HEK293 (cell line): ENCODE measurements at regions not wholly inside any gene's neighbourhood (a gene's known extent, or its start where the extent isn't known, plus 50 kb on each side); places are given as distances from the start of the nearest gene placed in this dataset.

Experiments
- CTCF ChIA-PET: fragments of 350-600 bp; formaldehyde crosslinking; extraction: SDS; loops from one replicate; lab custom pipeline; 2021; ENCODE audit warnings: antibody characterized with exemption; lab: Yijun Ruan, JAX
- POLR2A ChIA-PET: fragments of 300-600 bp; formaldehyde crosslinking; extraction: SDS; loops from one replicate; lab custom pipeline; 2020; ENCODE audit warnings: antibody characterized with exemption, inconsistent platforms; lab: Yijun Ruan, JAX
- H3K27ac ChIP-seq: fragments of 200-500 bp; sonication (Bioruptor generic); 2 replicates; pipeline ENCODE4 v1.5.1; 2014; ENCODE audit warnings: low read depth, low read length, control low read depth, inconsistent platforms; ENCODE audit errors: extremely low read depth
- H3K36me3 ChIP-seq, 2 experiments: fragments of 200-500 bp in 1 of 2; sonication (Bioruptor generic) in 1 of 2; 1 replicate in 1 of 2; 2 replicates in 1 of 2; pipeline ENCODE4 v1.5.1; 2014 to 2017; ENCODE audit warnings: inconsistent platforms in 2 of 2, low read length in 2 of 2; ENCODE audit not compliant: control insufficient read depth in 2 of 2, insufficient read depth in 1 of 2
- H3K4me1 ChIP-seq: fragments of 200-500 bp; sonication (Bioruptor generic); 2 replicates; pipeline ENCODE4 v1.5.1; 2014; ENCODE audit warnings: mild to moderate bottlenecking, low read length, inconsistent platforms; ENCODE audit not compliant: control insufficient read depth, insufficient read depth
- H3K4me3 ChIP-seq: 2 replicates; pipeline ENCODE4 v1.5.1; 2011; ENCODE audit warnings: low read depth, mild to moderate bottlenecking, control low read depth, low read length, moderate library complexity
- H3K9me3 ChIP-seq: fragments of 200-500 bp; sonication (Bioruptor generic); 2 replicates; pipeline ENCODE4 v1.5.1; 2014; ENCODE audit warnings: low read depth, low read length, inconsistent platforms; ENCODE audit not compliant: control insufficient read depth, insufficient read depth
- BCL11A ChIP-seq: fragments of 450-650 bp; formaldehyde crosslinking; IDR thresholded peaks from 2 replicates; pipeline ENCODE4 v1.5.1; 2016; ENCODE audit warnings: low read depth, missing biosample characterization, missing genetic modification characterization
- BCL11B ChIP-seq: fragments of 450-650 bp; formaldehyde crosslinking; IDR thresholded peaks from 2 replicates; pipeline ENCODE4 v1.5.1; 2016; ENCODE audit warnings: low read depth, missing biosample characterization, missing genetic modification characterization
- GLI4 ChIP-seq: fragments of 450-650 bp; formaldehyde crosslinking; IDR thresholded peaks from 2 replicates; pipeline ENCODE4 v1.5.1; 2016; ENCODE audit warnings: missing biosample characterization, missing genetic modification characterization
- GLIS2 ChIP-seq: fragments of 450-650 bp; formaldehyde crosslinking; IDR thresholded peaks from 2 replicates; pipeline ENCODE4 v1.5.1; 2016; ENCODE audit warnings: missing biosample characterization, missing genetic modification characterization
- OSR2 ChIP-seq: fragments of 450-650 bp; formaldehyde crosslinking; IDR thresholded peaks from 2 replicates; pipeline ENCODE4 v1.5.1; 2016; ENCODE audit warnings: missing biosample characterization, missing genetic modification characterization
- REPIN1 ChIP-seq: fragments of 450-650 bp; formaldehyde crosslinking; IDR thresholded peaks from 2 replicates; pipeline ENCODE4 v1.5.1; 2017; ENCODE audit warnings: missing biosample characterization, missing genetic modification characterization, low read depth
- ZBTB11 ChIP-seq: fragments of 450-650 bp; formaldehyde crosslinking; conservative IDR thresholded peaks from 2 replicates; pipeline ENCODE4 v1.5.1; 2016; ENCODE audit warnings: low read depth, missing biosample characterization, missing genetic modification characterization
- ZBTB49 ChIP-seq: fragments of 450-650 bp; formaldehyde crosslinking; IDR thresholded peaks from 2 replicates; pipeline ENCODE4 v1.5.1; 2016; ENCODE audit warnings: missing biosample characterization, missing genetic modification characterization, low read depth
- ZBTB7A ChIP-seq: fragments of 450-650 bp; formaldehyde crosslinking; IDR thresholded peaks from 2 replicates; pipeline ENCODE4 v1.5.1; 2016; ENCODE audit warnings: low read depth, missing biosample characterization, missing genetic modification characterization
- ZNF10 ChIP-seq: fragments of 450-650 bp; formaldehyde crosslinking; IDR thresholded peaks from 2 replicates; pipeline ENCODE4 v1.5.1; 2017; ENCODE audit warnings: missing biosample characterization, missing genetic modification characterization
- ZNF112 ChIP-seq: fragments of 450-650 bp; formaldehyde crosslinking; IDR thresholded peaks from 2 replicates; pipeline ENCODE4 v1.5.0; 2017; ENCODE audit warnings: missing biosample characterization, missing genetic modification characterization
- ZNF140 ChIP-seq: fragments of 450-650 bp; formaldehyde crosslinking; IDR thresholded peaks from 2 replicates; pipeline ENCODE4 v1.5.1; 2016; ENCODE audit warnings: missing biosample characterization, missing genetic modification characterization
- ZNF23 ChIP-seq: fragments of 450-650 bp; formaldehyde crosslinking; IDR thresholded peaks from 2 replicates; pipeline ENCODE4 v1.5.1; 2016; ENCODE audit warnings: missing biosample characterization, missing genetic modification characterization, borderline replicate concordance
- ZNF280C ChIP-seq: fragments of 450-650 bp; formaldehyde crosslinking; IDR thresholded peaks from 2 replicates; pipeline ENCODE4 v1.5.1; 2016; ENCODE audit warnings: missing biosample characterization, missing genetic modification characterization
- ZNF292 ChIP-seq: fragments of 450-650 bp; formaldehyde crosslinking; IDR thresholded peaks from 2 replicates; pipeline ENCODE4 v1.5.1; 2016; ENCODE audit warnings: low read depth, missing biosample characterization, missing genetic modification characterization, borderline replicate concordance
- ZNF311 ChIP-seq: fragments of 450-650 bp; formaldehyde crosslinking; IDR thresholded peaks from 2 replicates; pipeline ENCODE4 v1.5.1; 2017; ENCODE audit warnings: missing biosample characterization, missing genetic modification characterization, borderline replicate concordance
- ZNF530 ChIP-seq: fragments of 450-650 bp; formaldehyde crosslinking; IDR thresholded peaks from 2 replicates; pipeline ENCODE4 v1.5.1; 2016; ENCODE audit warnings: low read depth, missing biosample characterization, missing genetic modification characterization
- ZNF544 ChIP-seq: fragments of 450-650 bp; formaldehyde crosslinking; IDR thresholded peaks from 2 replicates; pipeline ENCODE4 v1.5.0; 2017; ENCODE audit warnings: missing biosample characterization, missing genetic modification characterization
- ZNF548 ChIP-seq: fragments of 450-650 bp; formaldehyde crosslinking; IDR thresholded peaks from 2 replicates; pipeline ENCODE4 v1.5.1; 2016; ENCODE audit warnings: missing biosample characterization, missing genetic modification characterization
- ZNF555 ChIP-seq: fragments of 450-650 bp; formaldehyde crosslinking; conservative IDR thresholded peaks from 2 replicates; pipeline ENCODE4 v1.5.1; 2017; ENCODE audit warnings: missing biosample characterization, mild to moderate bottlenecking, missing genetic modification characterization, inconsistent platforms
- ZNF560 ChIP-seq: fragments of 450-650 bp; formaldehyde crosslinking; IDR thresholded peaks from 2 replicates; pipeline ENCODE4 v1.5.1; 2017; ENCODE audit warnings: missing biosample characterization, missing genetic modification characterization, borderline replicate concordance
- ZNF664 ChIP-seq: fragments of 450-650 bp; formaldehyde crosslinking; IDR thresholded peaks from 2 replicates; pipeline ENCODE4 v1.5.1; 2016; ENCODE audit warnings: missing biosample characterization, missing genetic modification characterization
- ZNF76 ChIP-seq: fragments of 450-650 bp; formaldehyde crosslinking; IDR thresholded peaks from 2 replicates; pipeline ENCODE4; 2016; ENCODE audit warnings: low read depth, missing biosample characterization, missing genetic modification characterization, borderline replicate concordance
- ZNF830 ChIP-seq: fragments of 450-650 bp; IDR thresholded peaks from 2 replicates; pipeline ENCODE4 v1.5.0; 2018; ENCODE audit warnings: missing biosample characterization, missing genetic modification characterization, low read depth, mild to moderate bottlenecking, moderate library complexity
- ZSCAN4 ChIP-seq: fragments of 450-650 bp; formaldehyde crosslinking; IDR thresholded peaks from 2 replicates; pipeline ENCODE4 v1.5.1; 2017; ENCODE audit warnings: missing biosample characterization, missing genetic modification characterization

GRCh38 chr3:40689837-40690236 is 165.1 kb downstream of the ZNF621 start (continued):
- no peak for TF ChIP-seq ZNF280C (tag by site-specific recombination)

DNA sequence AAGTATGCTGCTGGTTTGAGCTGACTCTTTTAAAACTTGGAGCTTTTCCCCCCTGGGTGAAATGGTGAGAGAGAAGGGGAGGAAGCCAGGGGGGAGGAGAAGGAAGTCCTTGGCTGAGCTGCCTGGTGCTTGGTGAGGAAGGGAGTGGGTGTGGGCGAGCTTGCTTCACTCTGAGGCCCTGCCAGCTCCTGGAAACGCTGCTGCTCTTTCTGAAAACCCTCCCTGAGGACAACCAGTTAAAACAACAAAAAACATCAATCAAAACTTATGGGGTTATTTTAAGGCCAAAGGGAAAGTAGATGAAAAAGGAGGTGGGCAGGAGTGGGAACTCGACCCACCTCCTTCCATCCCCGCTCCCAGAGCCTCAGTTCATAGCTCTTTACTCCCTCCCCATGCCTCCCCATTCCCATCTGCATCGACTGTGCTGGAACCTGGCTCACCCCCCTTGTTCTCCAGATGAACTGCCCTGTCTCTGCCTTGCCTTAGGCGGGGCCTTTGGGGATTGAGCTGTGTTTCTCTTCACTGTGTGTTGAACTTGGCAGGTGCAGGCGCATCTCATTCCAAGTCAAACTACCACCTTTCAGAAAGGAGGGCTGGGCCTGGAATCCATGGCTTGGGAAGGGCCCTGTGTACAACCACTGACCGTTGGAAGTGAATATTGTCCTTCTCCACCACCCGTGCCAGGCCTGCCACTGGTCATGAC is 166.1 kb downstream of the ZNF621 start:
- no peaks in the 10 kb centered on the region for H3K4me1 ChIP-seq
- H3K27ac ChIP-seq: no peak overlapping the region
- no peaks in the 10 kb centered on the region for H3K36me3 ChIP-seq
- H3K4me3 ChIP-seq: no peak overlapping the region
- ChIA-PET POLR2A (no interaction called here), CTCF (no interaction called here)
- TF ChIP-seq ZNF140 (tag by site-specific recombination): no peak
- TF ChIP-seq ZNF23 (tag by site-specific recombination): no peak
- no peak for TF ChIP-seq ZNF664 (tag by site-specific recombination)
- TF ChIP-seq BCL11B (tag by site-specific recombination): no peak
- no peak for TF ChIP-seq ZNF555
- TF ChIP-seq BCL11A: no peak
- no peak for TF ChIP-seq OSR2 (tag by site-specific recombination)
- TF ChIP-seq GLI4: no peak
- TF ChIP-seq ZNF560 (tag by site-specific recombination): no peak
- no peak for TF ChIP-seq ZNF544
- TF ChIP-seq ZBTB49: no peak
- TF ChIP-seq ZNF548 (tag by site-specific recombination): no peak
- no peaks in the 10 kb centered on the region for H3K9me3 ChIP-seq

DNA sequence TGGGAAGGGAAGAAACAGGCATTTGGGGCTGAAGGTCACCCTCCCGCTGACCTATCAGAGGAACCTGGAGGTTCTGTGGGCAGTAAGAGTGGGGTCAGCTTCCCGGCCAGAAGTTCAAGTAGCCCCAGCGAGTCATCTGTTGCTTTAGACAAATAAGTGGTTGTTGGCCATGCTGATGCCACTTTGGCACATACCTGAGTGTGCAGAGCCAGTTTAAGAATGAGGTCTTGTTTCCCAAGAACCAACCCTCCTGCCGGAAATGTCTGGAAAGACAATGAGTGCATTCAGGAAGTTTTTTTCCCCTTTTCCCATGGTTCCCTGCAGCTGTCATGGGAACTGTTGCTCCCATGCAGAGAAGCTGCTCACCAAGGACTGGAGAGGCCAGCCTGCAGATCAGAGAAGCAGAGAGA is 166.7 kb downstream of the ZNF621 start:
- CTCF ChIA-PET: no interaction called here
- POLR2A ChIA-PET: no interaction called here
- Histone ChIP-seq H3K27ac (no peak overlapping the region), H3K4me1 (no peaks in the 10 kb centered on the region), H3K9me3 (no peaks in the 10 kb centered on the region), H3K36me3 (no peaks in the 10 kb centered on the region), H3K4me3 (no peak overlapping the region)
- TF ChIP-seq REPIN1 (tag by site-specific recombination): no peak
- no peak for TF ChIP-seq ZBTB7A (tag by site-specific recombination)
- no peak for TF ChIP-seq ZNF112
- TF ChIP-seq ZNF76 (tag by site-specific recombination): no peak
- TF ChIP-seq ZBTB11: no peak
- TF ChIP-seq ZSCAN4 (tag by site-specific recombination): no peak
- no peak for TF ChIP-seq ZNF311 (tag by site-specific recombination)
- TF ChIP-seq ZNF10: no peak
- TF ChIP-seq ZNF292 (tag by site-specific recombination): no peak
- TF ChIP-seq ZNF830 (tag by site-specific recombination): no peak
- no peak for TF ChIP-seq GLIS2 (tag by site-specific recombination)
- TF ChIP-seq ZNF530 (tag by site-specific recombination): no peak
- no peak for TF ChIP-seq GLI4
